ENCODE measurements at regions not wholly inside any gene's neighbourhood (a gene's known extent, or its start where the extent isn't known, plus 50 kb on each side); places are given as distances from the start of the nearest gene placed in this dataset.
"Not testable (repeated sequence)": the region's sequence is repeated elsewhere in the genome, so short reads cannot be mapped to it uniquely, and the experiment has no call there.

- no peak overlapping the region for H3K27ac ChIP-seq
- TF ChIP-seq ZFX (IDR thresholded peaks at IDR 0.05; ENCODE audit: borderline replicate concordance) (no peak), CTCF (IDR thresholded peaks at IDR 0.05) (no peak)
These were observed 469.6 kb upstream of the NFIA start for GRCh38 chr1:60612790-60613189.

- H3K27ac ChIP-seq: not testable (repeated sequence)
These were observed 475.4 kb upstream of the NFIA start for GRCh38 chr1:60606921-60607320.

GRCh38 chr1:60600532-60600931, 481.8 kb upstream of the NFIA start:
- no peak overlapping the region for H3K27ac ChIP-seq
- TF ChIP-seq ZFX (IDR thresholded peaks at IDR 0.05; ENCODE audit: borderline replicate concordance) (no peak), CTCF (IDR thresholded peaks at IDR 0.05) (no peak)

GRCh38 chr1:60599574-60599973, 482.8 kb upstream of the NFIA start:
- TF ChIP-seq ZFX (IDR thresholded peaks at IDR 0.05; ENCODE audit: borderline replicate concordance) (no peak), CTCF (IDR thresholded peaks at IDR 0.05) (no peak)
- H3K27ac ChIP-seq: no peak overlapping the region

- TF ChIP-seq CTCF (IDR thresholded peaks at IDR 0.05) (no peak), ZFX (IDR thresholded peaks at IDR 0.05; ENCODE audit: borderline replicate concordance) (no peak)
- H3K27ac ChIP-seq: no peak overlapping the region
These were observed 484.1 kb upstream of the NFIA start for GRCh38 chr1:60598041-60598910.

GRCh38 chr1:60596791-60597750, 485.3 kb upstream of the NFIA start:
- TF ChIP-seq CTCF (IDR thresholded peaks at IDR 0.05) (no peak), ZFX (IDR thresholded peaks at IDR 0.05; ENCODE audit: borderline replicate concordance) (no peak)
- H3K27ac ChIP-seq: no peak overlapping the region

GRCh38 chr1:60591583-60591982, 490.8 kb upstream of the NFIA start:
- TF ChIP-seq CTCF (IDR thresholded peaks at IDR 0.05) (no peak), ZFX (IDR thresholded peaks at IDR 0.05; ENCODE audit: borderline replicate concordance) (no peak)
- no peak overlapping the region for H3K27ac ChIP-seq
